HG03521 (cell line): ENCODE measurements at regions not wholly inside any gene's neighbourhood (a gene's known extent, or its start where the extent isn't known, plus 50 kb on each side); places are given as distances from the start of the nearest gene placed in this dataset.

Source experiments
- ATAC-seq: cut with Tn5 transposase; IDR thresholded peaks from one replicate; pipeline ENCODE4 v1.9.1; 2021; ENCODE audit warnings: mild to moderate bottlenecking, moderate library complexity; ENCODE audit not compliant: unreplicated experiment

DNA sequence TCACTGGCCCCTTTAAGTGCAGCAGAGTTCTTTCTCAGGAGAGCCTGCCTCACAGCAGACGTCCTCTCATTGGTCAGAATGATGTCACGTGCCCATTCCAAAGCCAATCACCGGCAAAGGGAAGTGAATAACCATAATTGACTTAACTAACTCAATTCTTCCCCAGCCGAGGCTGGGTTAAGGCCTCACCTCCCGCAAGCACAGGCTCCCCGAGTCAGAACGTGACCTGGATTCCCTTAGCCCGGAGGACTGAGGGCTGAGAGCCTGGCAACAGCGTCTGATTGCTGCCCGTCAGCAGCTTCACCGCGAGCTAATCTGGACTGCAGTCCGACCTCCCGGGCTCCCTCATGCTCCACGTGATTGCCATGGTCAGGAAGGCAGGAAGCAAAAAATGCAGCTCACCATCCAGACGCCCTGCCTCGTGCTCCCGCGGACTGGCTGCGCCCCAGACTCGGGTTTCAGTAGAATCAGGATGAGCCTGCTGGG lies 92.1 kb upstream of the FZD10 start:
- no peak for ATAC-seq

DNA sequence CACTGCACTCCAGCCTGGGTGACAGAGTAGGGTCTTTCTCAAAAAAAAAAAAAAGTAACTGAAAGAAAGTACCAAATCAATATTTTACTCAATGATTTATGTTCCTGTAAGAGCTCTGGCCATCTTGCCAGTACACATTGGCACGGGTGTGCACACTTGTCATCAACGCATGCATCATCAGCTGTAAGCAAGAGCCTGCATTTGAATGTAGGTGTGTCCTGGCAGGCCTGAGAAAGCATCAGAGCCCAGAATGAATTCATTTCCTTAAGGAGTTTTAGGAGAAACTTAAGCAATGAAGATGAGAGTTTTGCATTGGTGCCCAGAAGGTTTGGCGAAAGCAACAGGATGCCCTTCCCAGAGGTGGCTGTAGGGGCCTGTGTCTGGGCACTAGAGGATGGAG lies 88.5 kb upstream of the FZD10 start:
- ATAC-seq: no peak

DNA sequence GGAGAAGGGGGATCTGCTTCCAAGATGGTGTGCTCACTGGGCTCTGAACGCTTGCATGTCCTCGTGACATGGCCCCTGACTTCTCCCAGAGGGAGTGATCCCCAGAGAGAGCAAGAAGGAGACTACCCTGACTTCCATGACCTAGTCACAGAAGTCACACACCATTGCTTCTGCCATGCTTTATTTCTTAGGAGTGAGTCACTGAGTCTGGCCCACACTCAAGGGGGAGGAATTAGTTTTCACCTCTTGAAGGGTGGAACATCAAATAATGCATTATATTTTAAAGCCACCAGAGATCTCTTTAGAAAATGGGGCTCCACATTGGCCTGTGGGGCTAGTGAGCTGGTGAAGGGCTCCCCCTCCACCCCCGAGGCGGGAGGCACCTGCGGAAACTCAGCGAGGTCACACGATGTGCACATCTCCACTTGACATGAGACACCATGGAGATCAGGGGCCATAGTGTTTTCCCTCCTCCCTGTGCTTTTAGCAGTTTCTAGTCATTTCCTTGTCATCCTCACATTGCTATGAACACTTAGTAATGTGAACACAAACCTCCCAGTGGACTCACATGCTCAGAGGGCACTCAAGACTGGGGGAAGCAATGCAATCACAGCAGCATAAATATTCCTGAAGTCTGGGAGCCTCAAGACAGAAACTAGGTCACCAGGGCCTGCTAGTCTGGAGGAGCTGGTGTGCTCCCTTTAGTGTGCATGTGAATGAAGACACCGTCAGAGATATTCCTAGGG lies 87.4 kb upstream of the FZD10 start:
- ATAC-seq: no peak

DNA sequence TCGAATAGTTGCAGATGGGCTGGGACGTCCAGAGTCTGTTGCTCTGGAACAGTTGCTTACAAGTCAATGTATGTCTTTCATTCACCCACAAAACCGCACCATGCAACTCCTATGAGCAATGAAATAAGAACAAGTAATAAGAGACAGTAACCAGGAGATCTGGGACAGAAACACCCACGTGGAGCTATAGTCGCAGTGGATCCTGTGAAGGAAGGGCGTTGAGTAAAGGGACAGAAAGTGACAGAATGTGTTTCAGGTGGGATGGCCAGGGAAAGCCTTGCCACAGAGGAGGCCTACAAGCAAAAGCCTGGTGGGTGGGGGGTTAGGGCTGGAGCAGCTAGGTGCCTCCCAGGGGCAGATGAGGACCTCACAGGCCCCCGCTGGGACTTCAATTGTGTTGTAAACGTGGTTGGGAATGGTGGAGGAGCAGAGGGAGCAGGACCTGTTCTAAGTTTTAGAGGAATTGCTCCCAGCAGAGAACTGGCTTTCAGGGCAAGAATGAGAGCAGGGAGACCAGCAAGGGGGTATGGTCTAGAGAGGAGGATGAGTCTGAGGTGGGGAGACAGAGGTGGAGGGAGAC lies 86.7 kb upstream of the FZD10 start:
- no peak for ATAC-seq

DNA sequence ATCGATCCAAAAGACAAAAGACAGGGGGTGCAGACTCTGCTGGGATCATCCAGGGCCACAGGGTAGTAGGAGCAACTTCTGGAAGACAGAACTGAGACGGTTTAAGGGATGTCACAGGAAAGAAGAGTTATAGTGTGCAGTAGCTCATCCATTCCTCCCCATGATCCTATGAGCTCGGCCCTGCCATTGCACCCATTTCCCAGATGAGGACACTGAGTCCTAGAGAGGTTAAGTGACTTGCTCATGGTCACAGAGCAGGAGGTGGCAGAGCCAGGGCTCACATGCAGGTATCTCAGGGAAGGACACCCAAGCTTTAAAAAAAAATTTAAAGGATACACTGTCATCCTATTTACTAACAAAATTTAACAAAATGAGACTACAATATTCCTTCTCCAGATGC lies 86.1 kb upstream of the FZD10 start:
- ATAC-seq: no peak

DNA sequence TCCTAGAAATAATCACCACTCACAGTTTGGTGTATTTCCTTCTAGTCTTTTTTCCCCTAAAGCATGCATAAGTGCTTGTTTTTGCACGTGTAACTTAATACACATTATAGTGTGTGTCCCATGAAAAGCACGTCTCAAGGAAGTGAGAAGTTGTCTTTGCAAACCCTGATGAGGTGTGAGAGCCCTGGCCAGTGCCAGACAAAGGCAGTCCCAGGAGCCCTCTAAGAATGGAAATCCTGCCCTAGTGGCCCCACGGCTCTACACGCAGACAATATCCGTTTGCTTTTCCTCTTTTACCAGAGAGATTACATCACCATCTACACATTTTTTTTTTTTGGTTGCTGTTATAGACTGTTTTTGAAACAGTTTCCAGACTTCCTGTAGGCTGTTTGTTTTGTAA lies 85.5 kb upstream of the FZD10 start:
- no peak for ATAC-seq

DNA sequence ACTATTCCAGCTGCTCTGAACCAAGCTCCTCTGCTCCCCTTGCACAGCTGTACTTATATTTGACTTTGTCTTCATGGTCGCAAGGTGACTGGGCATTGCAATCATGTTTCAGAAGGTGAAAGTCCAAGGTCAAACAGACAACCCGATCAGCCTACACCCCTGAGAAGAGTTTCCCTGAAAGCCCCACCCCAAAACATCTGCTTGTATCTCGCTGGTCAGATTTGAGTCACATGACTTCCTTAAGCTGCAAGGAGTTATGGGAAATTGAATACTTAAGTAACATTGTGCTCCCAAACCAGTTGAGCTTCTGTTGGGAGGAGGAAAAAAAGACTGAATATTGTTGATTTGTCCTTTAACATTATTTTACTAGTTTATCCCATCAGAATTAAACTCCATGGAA lies 83.4 kb upstream of the FZD10 start:
- no peak for ATAC-seq

DNA sequence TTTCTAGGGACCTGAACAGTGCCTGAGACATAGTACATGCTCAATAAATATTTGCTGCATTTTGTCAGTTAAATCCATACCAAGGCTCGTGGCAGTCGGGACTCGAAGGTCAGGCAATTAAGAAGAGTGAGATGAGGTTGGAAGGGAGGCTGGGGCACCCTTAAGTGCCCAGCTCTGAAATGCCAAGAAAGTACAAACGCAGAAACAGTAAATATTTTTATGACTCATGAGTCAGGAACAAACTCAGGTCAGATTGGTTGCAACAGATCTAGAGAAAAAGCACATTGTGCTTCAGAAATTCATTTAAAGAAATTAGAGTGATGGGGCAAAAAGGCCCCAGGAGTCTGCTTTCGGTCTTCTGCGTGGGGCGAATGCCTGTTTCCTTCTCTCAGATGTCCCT lies 83.0 kb upstream of the FZD10 start:
- no peak for ATAC-seq

DNA sequence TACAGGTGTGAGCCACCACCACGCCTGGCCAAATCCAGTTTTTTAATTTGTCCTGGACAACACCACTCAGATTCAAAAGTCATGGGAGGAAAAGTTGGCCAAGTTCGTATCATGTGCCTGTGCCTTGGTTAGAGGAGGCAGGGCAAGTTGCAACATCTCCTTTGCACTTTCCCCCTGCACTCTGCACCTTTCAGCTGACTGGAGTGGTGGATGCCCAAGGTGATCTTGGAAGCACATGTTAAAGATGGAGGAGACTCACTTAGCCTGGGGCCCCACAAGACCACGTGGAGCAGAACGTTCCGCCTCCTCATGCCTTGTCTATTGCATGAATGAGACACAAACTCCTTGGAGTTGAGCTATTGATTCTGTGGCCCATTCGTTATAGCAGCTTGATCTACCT lies 82.1 kb upstream of the FZD10 start:
- no peak for ATAC-seq

DNA sequence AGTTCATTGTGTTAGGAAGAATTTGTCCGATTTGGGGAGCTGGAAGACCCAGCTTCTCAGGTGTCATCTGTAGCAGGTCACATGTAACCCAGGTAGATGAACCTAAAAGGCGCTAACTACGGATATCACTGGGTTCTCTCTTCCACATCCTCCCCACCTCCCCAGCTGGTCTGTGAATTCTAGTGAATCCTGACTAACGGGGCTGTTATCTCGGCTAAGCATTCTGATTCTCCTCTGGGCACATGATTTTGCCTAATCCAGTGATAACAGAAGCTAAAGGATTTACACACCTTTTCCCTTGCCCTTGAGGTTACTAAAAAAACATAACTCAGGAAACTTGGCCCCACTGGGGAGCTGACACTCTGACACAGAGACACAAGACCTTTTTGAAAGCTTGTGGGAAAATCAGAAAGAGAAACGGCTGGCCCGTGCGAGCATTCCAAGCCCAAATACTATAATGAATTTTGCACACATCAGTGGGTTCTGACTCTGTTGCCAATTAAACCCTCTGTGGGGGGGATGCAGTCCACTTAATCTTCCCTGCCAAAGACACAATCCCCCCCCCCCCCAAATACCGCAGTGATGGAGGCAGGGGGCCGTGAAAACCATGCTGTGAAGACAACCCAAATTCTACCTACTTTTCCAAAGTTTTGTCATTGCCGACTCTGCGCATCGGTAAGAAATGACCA lies 81.0 kb upstream of the FZD10 start:
- no peak for ATAC-seq

DNA sequence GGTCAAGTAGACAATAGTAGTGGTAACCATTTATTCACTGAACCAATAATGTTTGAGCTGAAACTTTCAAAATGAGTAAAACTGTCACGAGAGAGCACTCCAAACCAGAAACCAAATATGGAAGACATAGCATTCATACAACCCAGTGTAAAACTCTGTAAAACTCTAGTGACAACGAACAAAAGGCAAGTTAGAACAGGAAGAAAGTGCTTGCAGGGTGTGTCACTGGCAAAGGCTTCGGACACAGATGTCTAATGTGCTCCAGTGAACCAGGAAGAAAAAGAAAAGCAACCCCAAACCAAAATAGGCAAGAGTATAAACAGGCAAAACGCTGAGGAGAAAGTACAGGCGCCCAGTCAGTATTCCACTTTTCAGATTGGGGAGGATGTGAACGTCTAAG lies 79.3 kb upstream of the FZD10 start:
- ATAC-seq: no peak

DNA sequence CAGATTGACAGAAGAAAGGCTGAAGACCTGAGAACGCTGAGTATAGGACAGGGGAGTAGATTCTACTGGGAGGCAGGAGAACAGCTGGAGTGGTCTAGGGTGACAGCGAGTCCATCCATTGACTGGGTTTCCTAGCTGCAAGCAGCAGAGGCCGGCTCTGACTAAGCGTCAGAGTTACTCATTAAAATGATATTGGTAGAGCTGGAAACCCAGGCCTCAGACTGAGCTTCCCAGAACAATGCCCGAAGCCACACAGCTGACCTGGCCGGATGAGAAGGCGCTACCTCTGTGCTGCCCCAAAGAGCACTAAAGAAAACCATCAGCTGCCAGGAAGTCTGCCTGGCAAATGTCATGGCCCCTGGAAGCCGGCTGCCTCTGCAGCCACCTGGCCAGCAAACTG lies 78.5 kb upstream of the FZD10 start:
- ATAC-seq: no peak

DNA sequence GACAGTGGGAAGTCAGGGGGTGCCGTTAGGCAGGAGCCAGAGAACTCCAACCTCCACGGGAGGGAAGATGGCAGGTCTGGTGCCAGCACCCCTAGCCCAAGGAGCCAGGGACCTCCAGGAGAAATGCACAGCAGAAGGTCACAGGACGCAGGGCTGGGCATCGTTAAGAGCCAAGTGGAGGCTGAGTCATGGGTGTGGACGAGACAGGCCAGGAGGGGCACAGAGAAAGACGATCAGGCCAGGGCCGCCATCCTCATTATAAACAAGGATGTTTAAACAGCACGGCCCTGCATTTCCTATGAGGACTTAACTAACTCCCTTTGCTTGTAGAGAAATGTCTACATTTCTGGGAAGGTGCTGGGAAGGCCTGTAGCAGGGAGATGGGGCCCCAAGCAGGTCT lies 77.9 kb upstream of the FZD10 start:
- ATAC-seq: no peak

DNA sequence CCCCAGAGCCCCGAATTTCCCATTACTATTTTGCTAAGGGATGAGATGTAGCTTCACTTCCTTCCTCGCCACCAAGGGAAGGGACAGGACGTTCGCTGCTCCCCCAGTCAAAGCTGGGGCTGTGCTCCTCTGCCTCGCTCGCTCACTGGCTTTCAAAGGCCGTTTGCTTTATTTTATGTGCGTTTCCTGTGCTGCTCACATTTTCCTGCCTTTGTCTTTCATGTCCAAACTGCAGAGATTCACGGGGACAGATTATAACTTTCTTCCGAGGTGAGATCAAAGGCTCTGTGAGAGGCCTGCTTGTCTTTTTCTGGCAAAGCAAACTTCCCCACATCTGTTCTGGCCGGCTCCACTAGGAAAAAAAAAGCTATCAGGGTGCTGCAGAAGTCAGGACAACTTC lies 76.0 kb upstream of the FZD10 start:
- no peak for ATAC-seq

DNA sequence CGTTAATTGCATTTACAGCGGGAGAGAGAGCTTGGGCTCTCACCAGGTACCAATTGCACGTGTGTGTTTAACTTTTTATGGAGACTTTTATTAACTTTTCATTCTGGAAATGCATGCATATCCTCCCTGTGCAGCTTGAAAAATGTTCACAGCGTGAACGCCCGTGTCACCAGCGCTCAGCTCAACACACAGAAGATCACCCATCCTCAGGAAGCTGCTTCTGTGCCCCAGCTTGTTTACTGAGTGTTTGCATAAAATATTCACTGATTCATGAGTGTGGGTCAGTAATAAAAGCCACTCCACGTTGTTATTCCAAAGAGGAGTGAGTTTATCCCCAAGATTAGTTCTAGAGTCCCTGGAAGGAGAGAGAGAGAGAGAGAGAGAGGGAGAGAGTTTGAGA lies 75.5 kb upstream of the FZD10 start:
- no peak for ATAC-seq

DNA sequence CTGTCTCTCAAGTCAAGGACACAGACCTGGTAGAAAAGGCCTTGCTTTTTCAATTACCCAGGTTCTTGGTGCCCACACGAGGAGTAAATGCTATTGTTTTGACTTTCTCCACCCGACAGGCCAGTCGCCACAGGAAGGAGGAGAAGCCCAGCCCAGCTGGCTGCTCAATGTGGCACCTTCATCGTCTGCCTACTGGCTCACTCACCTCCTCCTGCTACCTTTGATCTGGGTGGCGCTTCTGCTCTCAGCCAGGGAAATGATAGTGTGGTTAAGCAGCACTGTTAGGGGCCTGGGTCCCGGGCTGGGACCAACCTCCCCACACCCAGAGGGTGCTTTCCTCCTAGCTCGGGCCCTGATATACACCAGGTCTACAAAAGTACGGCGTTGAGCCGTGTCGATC lies 75.0 kb upstream of the FZD10 start:
- no peak for ATAC-seq

DNA sequence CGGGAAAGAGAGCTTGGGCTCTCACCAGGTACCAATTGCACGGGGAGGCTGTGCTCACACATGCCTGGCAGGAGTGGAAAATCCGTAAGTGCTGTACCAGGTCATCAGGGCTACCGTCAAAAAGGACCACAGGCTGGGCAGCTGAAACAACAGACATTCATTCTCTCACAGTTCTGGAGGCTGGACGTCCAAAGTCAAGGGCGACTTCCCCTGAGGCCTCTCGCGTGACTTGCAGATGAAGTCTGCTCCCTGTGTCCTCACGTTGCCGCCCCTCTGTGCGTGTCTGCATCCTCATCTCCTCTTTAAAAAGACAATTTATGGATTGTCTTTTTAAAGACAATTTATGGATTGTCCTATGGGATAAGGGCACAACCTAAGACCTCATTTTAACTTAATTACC lies 73.8 kb upstream of the FZD10 start:
- ATAC-seq: no peak

DNA sequence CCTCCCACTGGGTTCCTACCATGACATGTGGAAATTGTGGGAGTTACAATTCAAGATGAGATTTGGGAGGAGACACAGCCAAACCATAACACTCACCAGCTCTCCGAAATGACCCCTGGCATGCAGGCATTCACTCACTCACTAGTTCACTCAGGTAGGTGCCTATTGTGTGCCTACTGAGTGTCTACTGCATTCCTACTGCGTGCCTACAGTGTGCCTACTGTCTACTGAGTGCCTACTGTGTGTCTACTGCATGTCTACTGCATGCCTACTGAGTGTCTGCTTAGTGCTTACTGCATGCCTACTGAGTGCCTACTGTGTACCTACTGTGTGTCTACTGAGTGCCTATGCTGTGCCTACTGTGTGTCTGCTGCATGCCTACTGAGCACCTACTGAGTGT lies 71.7 kb upstream of the FZD10 start:
- ATAC-seq: no peak

DNA sequence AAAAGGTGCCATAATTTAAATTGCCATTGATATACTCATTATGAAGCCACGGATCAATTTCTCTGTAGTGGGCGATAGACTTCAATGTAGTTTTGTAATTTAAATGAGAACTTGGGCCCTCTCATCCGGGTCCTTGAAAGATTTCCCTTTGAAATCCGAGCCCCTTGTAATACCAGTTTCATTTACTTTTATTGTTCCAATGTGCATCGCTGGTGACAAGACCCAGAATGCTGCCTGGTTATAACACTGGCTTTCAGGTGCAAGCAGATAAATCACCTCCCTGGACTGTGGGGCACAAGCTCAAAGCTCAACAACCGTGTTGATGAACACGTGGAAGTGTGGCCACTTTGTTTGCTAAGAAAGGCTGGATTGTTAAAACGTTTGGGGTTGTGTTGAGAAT lies 68.9 kb upstream of the FZD10 start:
- ATAC-seq: no peak

DNA sequence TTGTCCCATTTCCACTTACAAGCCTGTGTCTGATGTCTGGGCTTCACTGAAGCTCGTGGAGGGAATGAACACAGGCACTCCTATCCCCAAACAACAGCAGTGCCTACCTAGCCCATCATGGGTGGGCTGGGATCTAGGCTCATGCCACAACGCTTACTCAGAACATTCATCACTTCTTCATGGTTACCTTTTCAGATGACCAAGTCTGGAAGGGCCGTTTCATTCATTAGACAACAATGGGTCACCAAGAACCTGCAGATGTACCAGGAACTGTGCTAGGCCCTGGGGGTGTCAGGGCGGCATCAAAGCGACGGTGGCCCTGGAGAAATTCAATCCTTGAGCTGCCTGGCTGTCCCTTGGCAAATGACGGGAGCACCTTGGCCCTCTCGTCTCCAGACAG lies 64.9 kb upstream of the FZD10 start:
- no peak for ATAC-seq

DNA sequence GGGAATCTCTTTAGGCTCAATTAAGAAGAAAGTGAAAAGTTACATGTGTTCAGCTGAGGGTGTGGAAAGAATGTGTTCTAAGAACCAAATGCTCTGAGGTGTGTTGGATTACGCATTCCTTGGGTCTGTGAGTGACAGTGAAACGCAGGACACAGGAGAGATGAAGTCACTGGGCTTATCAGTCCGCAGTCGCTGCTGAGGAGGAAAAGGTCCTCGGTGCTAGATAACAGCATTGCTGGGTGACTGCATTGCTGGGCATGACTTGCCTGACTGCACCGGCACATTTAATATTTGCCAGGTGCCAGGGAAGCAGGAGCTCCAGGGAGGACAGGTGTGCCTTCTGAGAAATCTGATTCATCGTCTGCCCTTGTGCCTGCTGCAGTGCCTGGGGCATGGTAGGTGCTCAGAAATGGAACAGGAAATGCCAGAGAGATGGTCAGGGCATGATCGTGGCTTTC lies 64.4 kb upstream of the FZD10 start:
- no peak for ATAC-seq

DNA sequence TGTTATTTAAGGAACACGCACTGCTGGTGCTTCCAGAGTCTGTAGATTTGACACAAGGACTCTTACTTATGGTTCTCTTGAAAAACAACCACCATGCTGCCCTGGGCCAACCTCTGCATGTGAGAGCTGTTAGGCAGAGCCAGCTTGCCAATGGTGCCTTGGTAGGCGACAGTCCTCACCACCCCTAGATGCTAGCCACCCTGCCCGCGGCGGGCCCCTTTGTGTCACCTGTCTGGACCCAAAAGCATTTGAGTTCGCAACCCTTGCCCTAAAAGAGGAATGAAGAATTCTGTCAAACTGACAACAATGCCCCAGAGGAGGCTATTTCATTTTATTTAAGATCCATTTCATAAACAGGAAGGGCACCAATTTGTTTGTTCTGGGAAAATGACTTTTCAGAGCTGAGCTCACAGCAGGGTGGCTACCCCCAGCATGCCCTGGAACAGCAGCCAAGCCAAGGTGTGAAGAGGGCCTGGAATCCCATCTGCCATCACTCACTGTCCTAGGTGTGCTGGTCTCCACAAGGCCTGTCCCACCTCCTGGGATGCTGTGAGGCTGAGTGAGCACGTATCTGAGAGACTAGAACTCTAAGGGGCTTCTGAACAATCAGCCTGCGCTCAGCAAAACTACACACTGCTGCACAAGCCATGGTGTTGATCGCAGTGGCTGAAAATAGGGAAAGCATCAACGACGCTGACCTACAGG lies 63.8 kb upstream of the FZD10 start:
- no peak for ATAC-seq
